SK-N-SH (cell line): ENCODE measurements at regions not wholly inside any gene's neighbourhood (a gene's known extent, or its start where the extent isn't known, plus 50 kb on each side); places are given as distances from the start of the nearest gene placed in this dataset.

Source experiments
- CTCF ChIA-PET: fragments of 300-600, 350-600 bp; formaldehyde crosslinking; extraction: SDS; loops from one replicate; lab custom pipeline; 2021; lab: Yijun Ruan, JAX
- POLR2A ChIA-PET: fragments of 350-600 bp; sonication (Branson Sonifier 250); formaldehyde crosslinking; extraction: SDS; loops from one replicate; lab custom pipeline; 2020; ENCODE audit warnings: antibody characterized with exemption, inconsistent platforms; lab: Yijun Ruan, JAX
- DNase-seq: peaks from one replicate; pipeline ENCODE4 v3.0.0; 2012
- H2AFZ ChIP-seq: fragments of 200-600 bp; sonication (generic); 2 replicates; pipeline ENCODE4 v1.8.1; 2016; ENCODE audit warnings: antibody characterized with exemption, mild to moderate bottlenecking, low read depth
- H3F3A ChIP-seq: fragments of 200-600 bp; sonication (generic); replicated peaks from 2 replicates; pipeline ENCODE3; 2016; ENCODE audit warnings: antibody characterized with exemption, mild to moderate bottlenecking; ENCODE audit not compliant: insufficient read depth
- H3K27ac ChIP-seq, 2 experiments: fragments of 200-500 bp in 1 of 2; fragments of 200-600 bp in 1 of 2; sonication (Bioruptor generic) in 1 of 2; sonication (generic), shearing (Covaris generic) in 1 of 2; 2 replicates each; pipeline versions ENCODE4 v1.5.1 to v1.6.1; 2014 to 2016; ENCODE audit warnings: low read depth in 2 of 2, inconsistent platforms in 1 of 2, low read length in 1 of 2, mild to moderate bottlenecking in 1 of 2, mixed read lengths in 1 of 2
- H3K27me3 ChIP-seq: fragments of 200-600 bp; sonication (generic), shearing (Covaris generic); 2 replicates; pipeline ENCODE4 v1.6.1; 2016; ENCODE audit warnings: mixed run types; ENCODE audit not compliant: insufficient read depth
- H3K36me3 ChIP-seq, 2 experiments: fragments of 200-500 bp in 1 of 2; fragments of 200-600 bp in 1 of 2; sonication (Bioruptor generic) in 1 of 2; sonication (generic) in 1 of 2; replicated peaks in 1 of 2; 2 replicates each; pipeline versions ENCODE3 to v1.5.1; 2014 to 2016; ENCODE audit warnings: low read length in 1 of 2, mild to moderate bottlenecking in 1 of 2; ENCODE audit not compliant: insufficient read depth in 2 of 2, control insufficient read depth in 1 of 2
- H3K4me1 ChIP-seq, 2 experiments: fragments of 200-500 bp in 1 of 2; fragments of 200-600 bp in 1 of 2; sonication (Bioruptor generic) in 1 of 2; sonication (generic), shearing (Covaris generic) in 1 of 2; 2 replicates each; pipeline versions ENCODE4 v1.5.1 to v1.6.1; 2014 to 2016; ENCODE audit warnings: low read depth in 1 of 2, low read length in 1 of 2, mixed run types in 1 of 2; ENCODE audit not compliant: insufficient read depth in 2 of 2, control insufficient read depth in 1 of 2
- H3K4me2 ChIP-seq: fragments of 200-600 bp; sonication (generic), shearing (Covaris generic); 2 replicates; pipeline ENCODE4 v1.6.1; 2017; ENCODE audit warnings: mixed run types
- H3K4me3 ChIP-seq, 2 experiments: fragments of 200-500 bp in 1 of 2; fragments of 200-600 bp in 1 of 2; sonication (Bioruptor generic) in 1 of 2; sonication (generic), shearing (Covaris generic) in 1 of 2; 2 replicates each; pipeline versions ENCODE4 v1.5.1 to v1.8.1; 2014 to 2016; ENCODE audit warnings: low read depth in 2 of 2, inconsistent platforms in 1 of 2, low read length in 1 of 2, mild to moderate bottlenecking in 1 of 2, mixed read lengths in 1 of 2, moderate library complexity in 1 of 2
- H3K79me2 ChIP-seq: fragments of 200-600 bp; sonication (generic); 2 replicates; pipeline ENCODE4 v1.8.1; 2017; ENCODE audit warnings: mild to moderate bottlenecking; ENCODE audit not compliant: insufficient read depth
- H3K9ac ChIP-seq: fragments of 200-600 bp; sonication (generic); 2 replicates; pipeline ENCODE4 v1.6.1; 2017; ENCODE audit warnings: mixed run types
- H3K9me2 ChIP-seq: fragments of 200-600 bp; sonication (generic); 2 replicates; pipeline ENCODE4 v1.6.1; 2017; ENCODE audit warnings: mixed run types
- H3K9me3 ChIP-seq: fragments of 200-600 bp; sonication (generic); 2 replicates; pipeline ENCODE4 v1.6.1; 2017; ENCODE audit warnings: mixed run types, mild to moderate bottlenecking, moderate library complexity
- H4K20me1 ChIP-seq: fragments of 200-600 bp; sonication (generic); 2 replicates; pipeline ENCODE4 v1.6.1; 2017; ENCODE audit warnings: mild to moderate bottlenecking, mixed run types; ENCODE audit not compliant: insufficient read depth
- FOSL2 ChIP-seq: IDR thresholded peaks from 2 replicates; pipeline ENCODE4 v1.4.0; 2012; ENCODE audit warnings: low read depth, mild to moderate bottlenecking, moderate library complexity, borderline replicate concordance
- GABPA ChIP-seq: IDR thresholded peaks from 2 replicates; pipeline ENCODE4 v1.4.0; 2012; ENCODE audit warnings: low read depth, mild to moderate bottlenecking
- JUND ChIP-seq: IDR thresholded peaks from 2 replicates; pipeline ENCODE4 v1.4.0; 2012
- MEF2A ChIP-seq: IDR thresholded peaks from 2 replicates; pipeline ENCODE4 v1.4.0; 2012; ENCODE audit warnings: low read depth, borderline replicate concordance
- NFIC ChIP-seq: IDR thresholded peaks from 2 replicates; pipeline ENCODE4 v1.4.0; 2012; ENCODE audit warnings: borderline replicate concordance
- NRF1 ChIP-seq: IDR thresholded peaks from 2 replicates; pipeline ENCODE4 v1.6.1; 2012; ENCODE audit warnings: low read depth, mild to moderate bottlenecking, low read length
- POLR2AphosphoS5 ChIP-seq: IDR thresholded peaks from 2 replicates; pipeline ENCODE4 v1.6.1; 2012; ENCODE audit warnings: low read depth, low read length
- RFX5 ChIP-seq: IDR thresholded peaks from 2 replicates; pipeline ENCODE4 v1.6.1; 2012; ENCODE audit warnings: mild to moderate bottlenecking, improper control_type of control experiment, low read length
- SIN3A ChIP-seq: IDR thresholded peaks from 2 replicates; pipeline ENCODE4 v1.6.1; 2012; ENCODE audit warnings: low read depth, mild to moderate bottlenecking, low read length, moderate library complexity, borderline replicate concordance
- TCF12 ChIP-seq: IDR thresholded peaks from 2 replicates; pipeline ENCODE4 v1.4.0; 2012
- TEAD4 ChIP-seq: IDR thresholded peaks from 2 replicates; pipeline ENCODE4 v1.4.0; 2012; ENCODE audit warnings: mild to moderate bottlenecking, borderline replicate concordance; ENCODE audit not compliant: insufficient read depth
- YY1 ChIP-seq: IDR thresholded peaks from 2 replicates; pipeline ENCODE4 v1.4.0; 2012; ENCODE audit warnings: low read depth, mild to moderate bottlenecking
- WGBS: methylation state at CpG from one replicate; pipeline ENCODE4 v1.1.6; 2017; ENCODE audit warnings: low lambda C conversion rate; 5-methylcytosine and 5-hydroxymethylcytosine counted together
- TF ChIP-seq, protein P1 (sequence below): IDR thresholded peaks from 2 replicates; pipeline ENCODE4 v1.4.0; 2012; ENCODE audit warnings: low read depth
- TF ChIP-seq, protein P2 (sequence below): IDR thresholded peaks from 2 replicates; pipeline ENCODE4; 2012
- TF ChIP-seq, protein P3 (sequence below): IDR thresholded peaks from 2 replicates; pipeline ENCODE4 v1.4.0; 2012; ENCODE audit warnings: low read depth, borderline replicate concordance

DNA sequence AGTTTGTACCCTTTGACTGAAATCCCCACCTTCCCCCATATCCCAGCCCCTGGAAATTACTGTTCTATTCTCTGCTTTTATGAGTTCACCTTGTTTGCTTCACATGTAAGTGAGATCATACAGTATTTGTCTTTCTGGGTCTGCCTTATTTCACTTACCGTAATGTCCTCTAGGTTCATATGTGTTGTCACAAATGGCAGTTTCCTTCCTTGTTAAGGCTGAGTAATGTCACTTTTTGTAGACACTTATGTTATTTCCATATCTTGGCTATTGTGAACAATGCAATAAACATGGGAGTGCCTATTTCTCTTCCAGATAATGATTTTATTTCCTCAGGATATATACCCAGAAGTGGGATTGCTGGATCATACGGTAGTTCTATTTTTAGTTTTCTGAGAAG lies 272.3 kb downstream of the MRPS30 start:
- Histone ChIP-seq H2AFZ (no peak overlapping the region), H3K9me2 (no peaks in the 10 kb centered on the region), H3K27me3 (no peaks in the 10 kb centered on the region), H3K4me2 (no peak overlapping the region), H3K4me3 (no peak overlapping the region), H4K20me1 (no peaks in the 10 kb centered on the region), H3K36me3 (no peaks in the 10 kb centered on the region), H3K4me1 (no peaks in the 10 kb centered on the region), H3K9ac (no peak overlapping the region), H3K9me3 (no peaks in the 10 kb centered on the region), H3K27ac (no peak overlapping the region), H3K79me2 (no peaks in the 10 kb centered on the region), H3F3A (no peaks in the 10 kb centered on the region)
- no peak for DNase-seq
- TF ChIP-seq SIN3A = no peak
- no peak for TF ChIP-seq TEAD4
- TF ChIP-seq NRF1 = no peak
- no peak for TF ChIP-seq MEF2A
- ChIA-PET CTCF (no interaction called here), POLR2A (no interaction called here)
- 81% methylated on average over 2 of the region's 2 CpGs for WGBS

DNA sequence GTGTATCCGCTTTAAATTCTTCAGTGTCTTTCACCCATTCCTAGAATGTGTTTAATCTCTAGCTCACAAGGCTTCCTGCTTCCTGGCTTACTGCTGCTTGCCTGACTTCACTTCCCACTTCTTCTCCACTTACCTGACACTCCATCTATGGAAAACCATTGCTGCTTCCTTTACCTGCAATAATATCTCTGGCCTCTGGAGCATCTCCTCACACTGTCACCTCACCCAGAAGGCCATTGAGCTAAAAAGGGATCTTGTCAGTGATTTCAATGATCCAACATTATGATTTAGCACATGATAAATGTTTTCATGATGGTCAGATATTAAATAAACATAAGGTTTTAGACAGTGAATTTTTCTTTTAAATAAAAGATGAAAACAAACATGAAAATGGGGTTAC lies 281.1 kb downstream of the MRPS30 start:
- Histone ChIP-seq H3K4me1 (no peaks in the 10 kb centered on the region), H3K79me2 (no peaks in the 10 kb centered on the region), H3F3A (no peaks in the 10 kb centered on the region), H3K36me3 (no peaks in the 10 kb centered on the region), H4K20me1 (no peaks in the 10 kb centered on the region), H3K27ac (no peak overlapping the region), H3K27me3 (no peaks in the 10 kb centered on the region), H3K4me3 (no peak overlapping the region), H3K4me2 (no peak overlapping the region), H3K9me2 (no peaks in the 10 kb centered on the region; the same call in 1 of the 2 replicates), H3K9me3 (no peaks in the 10 kb centered on the region), H2AFZ (no peak overlapping the region), H3K9ac (no peak overlapping the region)
- TF ChIP-seq, protein P1, sequence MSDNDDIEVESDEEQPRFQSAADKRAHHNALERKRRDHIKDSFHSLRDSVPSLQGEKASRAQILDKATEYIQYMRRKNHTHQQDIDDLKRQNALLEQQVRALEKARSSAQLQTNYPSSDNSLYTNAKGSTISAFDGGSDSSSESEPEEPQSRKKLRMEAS = no peak
- TF ChIP-seq FOSL2 (no peak), RFX5 (no peak), POLR2AphosphoS5 (no peak), NFIC (no peak), YY1 (no peak), GABPA (no peak), TCF12 (no peak), JUND (no peak), SIN3A (no peak), TEAD4 (no peak)
- TF ChIP-seq, protein P2, sequence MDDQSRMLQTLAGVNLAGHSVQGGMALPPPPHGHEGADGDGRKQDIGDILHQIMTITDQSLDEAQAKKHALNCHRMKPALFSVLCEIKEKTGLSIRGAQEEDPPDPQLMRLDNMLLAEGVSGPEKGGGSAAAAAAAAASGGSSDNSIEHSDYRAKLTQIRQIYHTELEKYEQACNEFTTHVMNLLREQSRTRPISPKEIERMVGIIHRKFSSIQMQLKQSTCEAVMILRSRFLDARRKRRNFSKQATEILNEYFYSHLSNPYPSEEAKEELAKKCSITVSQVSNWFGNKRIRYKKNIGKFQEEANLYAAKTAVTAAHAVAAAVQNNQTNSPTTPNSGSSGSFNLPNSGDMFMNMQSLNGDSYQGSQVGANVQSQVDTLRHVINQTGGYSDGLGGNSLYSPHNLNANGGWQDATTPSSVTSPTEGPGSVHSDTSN = no peak
- TF ChIP-seq, protein P3, sequence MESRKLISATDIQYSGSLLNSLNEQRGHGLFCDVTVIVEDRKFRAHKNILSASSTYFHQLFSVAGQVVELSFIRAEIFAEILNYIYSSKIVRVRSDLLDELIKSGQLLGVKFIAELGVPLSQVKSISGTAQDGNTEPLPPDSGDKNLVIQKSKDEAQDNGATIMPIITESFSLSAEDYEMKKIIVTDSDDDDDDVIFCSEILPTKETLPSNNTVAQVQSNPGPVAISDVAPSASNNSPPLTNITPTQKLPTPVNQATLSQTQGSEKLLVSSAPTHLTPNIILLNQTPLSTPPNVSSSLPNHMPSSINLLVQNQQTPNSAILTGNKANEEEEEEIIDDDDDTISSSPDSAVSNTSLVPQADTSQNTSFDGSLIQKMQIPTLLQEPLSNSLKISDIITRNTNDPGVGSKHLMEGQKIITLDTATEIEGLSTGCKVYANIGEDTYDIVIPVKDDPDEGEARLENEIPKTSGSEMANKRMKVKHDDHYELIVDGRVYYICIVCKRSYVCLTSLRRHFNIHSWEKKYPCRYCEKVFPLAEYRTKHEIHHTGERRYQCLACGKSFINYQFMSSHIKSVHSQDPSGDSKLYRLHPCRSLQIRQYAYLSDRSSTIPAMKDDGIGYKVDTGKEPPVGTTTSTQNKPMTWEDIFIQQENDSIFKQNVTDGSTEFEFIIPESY = no peak
- 0% methylated on average over 1 of the region's 1 CpG for WGBS
- no peak for DNase-seq
- ChIA-PET POLR2A (no interaction called here), CTCF (no interaction called here)
